K562 (cell line): ENCODE measurements at regions not wholly inside any gene's neighbourhood (a gene's known extent, or its start where the extent isn't known, plus 50 kb on each side); places are given as distances from the start of the nearest gene placed in this dataset.

ENCODE experiments used
- ATAC-seq: fragments of 200-7000 bp; cut with Tn5 transposase; 3 replicates; pipeline ENCODE4 v1.9.1; 2020; ENCODE audit warnings: moderate library complexity
- BruUV-seq: library from RNA; stranded (reverse); fragments of 400-500 nt; replicated peaks from 2 replicates; lab custom pipeline; 2021; lab: Mats Ljungman, UMichigan
- CTCF ChIA-PET: fragments of 300-600 bp; formaldehyde crosslinking; extraction: SDS; loops from one replicate; lab custom pipeline; 2021; ENCODE audit warnings: low intra/inter-chr PET ratio; lab: Yijun Ruan, JAX
- POLR2A ChIA-PET: fragments of 300-600, 350-650 bp; sonication (Branson Sonifier 250); formaldehyde crosslinking; extraction: SDS; loops from one replicate; lab custom pipeline; 2021; ENCODE audit warnings: antibody characterized with exemption, inconsistent platforms; lab: Yijun Ruan, JAX
- DNase-seq, 4 experiments: peaks; one replicate each; pipeline versions ENCODE4 v3.0.0 to v3.0.0-alpha.2; 2011 to 2018; ENCODE audit warnings: low spot score in 3 of 4, mixed read lengths in 3 of 4; ENCODE audit errors: extremely low read depth in 1 of 4
- FAIRE-seq: peaks from 2 replicates; lab custom pipeline; 2011; peaks lifted over from hg19 to GRCh38; lab: Jason Lieb, UNC
- H2AFZ ChIP-seq: 2 replicates; pipeline ENCODE4 v1.6.0; 2011; ENCODE audit warnings: low read depth, low read length, control low read depth, inconsistent platforms
- H3K27ac ChIP-seq: fragments of 200-600 bp; 3 replicates; pipeline ENCODE4 v1.8.0; 2011; ENCODE audit warnings: low read depth, mild to moderate bottlenecking, control low read depth, inconsistent platforms, low read length, moderate library complexity, mixed read lengths; ENCODE audit errors: extremely low read depth
- H3K27me3 ChIP-seq, 2 experiments: fragments of 300-600 bp in 1 of 2; 2 replicates in 1 of 2; 3 replicates in 1 of 2; pipeline versions ENCODE4 v1.6.0 to v1.8.0; 2011; ENCODE audit warnings: inconsistent platforms in 2 of 2, low read length in 2 of 2, mild to moderate bottlenecking in 1 of 2, mixed read lengths in 1 of 2, moderate library complexity in 1 of 2; ENCODE audit not compliant: control insufficient read depth in 2 of 2, insufficient read depth in 2 of 2
- H3K36me3 ChIP-seq: fragments of 300-600 bp; 3 replicates; pipeline ENCODE4 v1.8.0; 2011; ENCODE audit warnings: mild to moderate bottlenecking, low read length, inconsistent platforms; ENCODE audit not compliant: control insufficient read depth, insufficient read depth
- H3K4me1 ChIP-seq, 2 experiments: fragments of 200-600 bp in 1 of 2; replicated peaks in 1 of 2; 2 replicates in 1 of 2; 3 replicates in 1 of 2; pipeline versions ENCODE4 v1.5.1 to v1.8.0; 2011; ENCODE audit warnings: inconsistent platforms in 2 of 2, low read length in 2 of 2, mild to moderate bottlenecking in 1 of 2, mixed read lengths in 1 of 2, moderate library complexity in 1 of 2; ENCODE audit not compliant: control insufficient read depth in 2 of 2, insufficient read depth in 2 of 2
- H3K4me2 ChIP-seq: 2 replicates; pipeline ENCODE4 v1.6.1; 2011; ENCODE audit warnings: low read length, control low read depth, inconsistent platforms, mixed read lengths; ENCODE audit not compliant: insufficient read depth
- H3K4me3 ChIP-seq: fragments of 200-600 bp; sonication (generic), shearing (Covaris generic); 2 replicates; pipeline ENCODE4 v1.5.1; 2016; ENCODE audit warnings: control low read depth, inconsistent platforms
- H3K79me2 ChIP-seq: fragments of 200-600 bp; 3 replicates; pipeline ENCODE4 v1.8.0; 2011; ENCODE audit warnings: low read length, inconsistent platforms; ENCODE audit not compliant: control insufficient read depth, insufficient read depth
- H3K9ac ChIP-seq, 2 experiments: 2 replicates each; pipeline versions ENCODE4 v1.6.0 to v1.6.1; 2011; ENCODE audit warnings: low read depth in 2 of 2, low read length in 2 of 2, control low read depth in 1 of 2, inconsistent platforms in 1 of 2, mild to moderate bottlenecking in 1 of 2, mixed read lengths in 1 of 2; ENCODE audit not compliant: insufficient read depth in 1 of 2
- H3K9me1 ChIP-seq: one replicate; pipeline ENCODE4 v1.6.0; 2011; ENCODE audit warnings: inconsistent platforms, mild to moderate bottlenecking, low read length, moderate library complexity; ENCODE audit not compliant: control insufficient read depth, insufficient read depth
- H3K9me3 ChIP-seq: replicated peaks from 2 replicates; pipeline ENCODE4 v1.5.1; 2011; ENCODE audit warnings: low read depth, low read length, inconsistent platforms; ENCODE audit not compliant: control insufficient read depth, insufficient read depth
- H4K20me1 ChIP-seq: replicated peaks from 2 replicates; pipeline ENCODE4 v1.6.1; 2011; ENCODE audit warnings: low read length, inconsistent platforms, mixed read lengths; ENCODE audit not compliant: control insufficient read depth, insufficient read depth
- ARID1B ChIP-seq: fragments of 450-650 bp; IDR thresholded peaks from 2 replicates; pipeline ENCODE4 v1.6.1; 2016; ENCODE audit warnings: antibody characterized with exemption, mild to moderate bottlenecking, inconsistent platforms
- ARID3A ChIP-seq: IDR thresholded peaks from 2 replicates; pipeline ENCODE4 v1.6.1; 2012; ENCODE audit warnings: low read depth, low read length, improper control_type of control experiment, borderline replicate concordance
- CBFA2T3 ChIP-seq: fragments of 450-650 bp; IDR thresholded peaks from 2 replicates; pipeline ENCODE4 v1.6.1; 2017
- CCNT2 ChIP-seq: IDR thresholded peaks from 2 replicates; pipeline ENCODE4 v1.6.1; 2011; ENCODE audit warnings: borderline replicate concordance, low read depth, mild to moderate bottlenecking, moderate library complexity, mixed read lengths, low read length; ENCODE audit not compliant: insufficient read length; ENCODE audit errors: extremely low read depth
- COPS2 ChIP-seq: fragments of 450-650 bp; conservative IDR thresholded peaks from 2 replicates; pipeline ENCODE4 v1.6.1; 2016; ENCODE audit warnings: mild to moderate bottlenecking, moderate library complexity
- DPF2 ChIP-seq: fragments of 450-650 bp; IDR thresholded peaks from 2 replicates; pipeline ENCODE4 v1.6.1; 2016
- ESRRA ChIP-seq: fragments of 450-650 bp; IDR thresholded peaks from 2 replicates; pipeline ENCODE4 v1.6.1; 2014; ENCODE audit warnings: low read depth, mild to moderate bottlenecking, moderate library complexity, borderline replicate concordance
- FOS ChIP-seq: IDR thresholded peaks from 3 replicates; pipeline ENCODE4 v1.6.1; 2011; ENCODE audit not compliant: insufficient read length; ENCODE audit errors: extremely low read depth
- FOSL1 ChIP-seq: fragments of 200-800 bp; sonication (Bioruptor generic); conservative IDR thresholded peaks from 2 replicates; pipeline ENCODE4 v1.6.1; 2016; ENCODE audit warnings: missing genetic modification characterization, missing compliant biosample characterization
- FOXJ2 ChIP-seq: fragments of 200-800 bp; sonication (Bioruptor generic); IDR thresholded peaks from 2 replicates; pipeline ENCODE4 v1.6.1; 2016; ENCODE audit warnings: missing genetic modification characterization, missing compliant biosample characterization
- HCFC1 ChIP-seq: IDR thresholded peaks from 2 replicates; pipeline ENCODE4 v1.6.1; 2012; ENCODE audit warnings: low read depth, low read length, improper control_type of control experiment
- HDAC1 ChIP-seq, 2 experiments: fragments of 450-650 bp; IDR thresholded peaks; 2 replicates each; pipeline ENCODE4 v1.6.1; 2016 to 2017; ENCODE audit warnings: inconsistent platforms in 1 of 2, mild to moderate bottlenecking in 1 of 2, moderate library complexity in 1 of 2
- KDM1A ChIP-seq, 2 experiments: fragments of 450-650 bp; IDR thresholded peaks; 2 replicates each; pipeline ENCODE4 v1.6.1; 2016; ENCODE audit warnings: mild to moderate bottlenecking in 2 of 2
- MEF2A ChIP-seq: IDR thresholded peaks from 2 replicates; pipeline ENCODE4 v1.6.1; 2011; ENCODE audit warnings: low read depth, mild to moderate bottlenecking, low read length, moderate library complexity; ENCODE audit not compliant: control insufficient read depth
- NFYB ChIP-seq: IDR thresholded peaks from 2 replicates; pipeline ENCODE4 v1.6.1; 2011; ENCODE audit warnings: mild to moderate bottlenecking, moderate library complexity; ENCODE audit not compliant: insufficient read length; ENCODE audit errors: extremely low read depth
- PKNOX1 ChIP-seq: fragments of 450-650 bp; IDR thresholded peaks from 2 replicates; pipeline ENCODE4 v1.6.1; 2016
- RCOR1 ChIP-seq, 2 experiments: IDR thresholded peaks; 2 replicates each; pipeline ENCODE4 v1.6.1; 2012; ENCODE audit warnings: low read depth in 2 of 2, low read length in 2 of 2, borderline replicate concordance in 1 of 2, improper control_type of control experiment in 1 of 2
- TEAD1 ChIP-seq, 2 experiments: fragments of 450-650 bp in 1 of 2; sonication (generic) in 1 of 2; formaldehyde crosslinking; IDR thresholded peaks; 2 replicates each; pipeline versions ENCODE4 v1.4.0 to v1.8.0; 2020 to 2022; ENCODE audit warnings: mild to moderate bottlenecking in 2 of 2, missing genetic modification reagents in 1 of 2
- TEAD4 ChIP-seq, 2 experiments: sonication (generic) in 1 of 2; formaldehyde crosslinking in 1 of 2; IDR thresholded peaks; 2 replicates each; pipeline versions ENCODE4 v1.6.1 to v1.8.0; 2012 to 2022; ENCODE audit warnings: borderline replicate concordance in 1 of 2, inconsistent platforms in 1 of 2, low read length in 1 of 2, mild to moderate bottlenecking in 1 of 2, missing genetic modification reagents in 1 of 2
- ZFP1 ChIP-seq: fragments of 450-650 bp; formaldehyde crosslinking; IDR thresholded peaks from 2 replicates; pipeline ENCODE4 v1.4.0; 2020; ENCODE audit warnings: mild to moderate bottlenecking, mixed read lengths
- ZNF347 ChIP-seq: fragments of 450-650 bp; formaldehyde crosslinking; IDR thresholded peaks from 2 replicates; pipeline ENCODE4 v1.4.0; 2020; ENCODE audit warnings: low read depth, mild to moderate bottlenecking, moderate library complexity
- ZNF583 ChIP-seq: fragments of 250-450 bp; sonication (Bioruptor Pico); IDR thresholded peaks from 2 replicates; pipeline ENCODE4 v1.4.0; 2020
- WGBS: fragments of 100-300 bp; shearing (Covaris generic); methylation state at CpG from one replicate; pipeline ENCODE4 v1.1.6; 2016; ENCODE audit warnings: low coverage, mixed read lengths; ENCODE audit not compliant: insufficient coverage; ENCODE audit errors: missing lambda C conversion rate; 5-methylcytosine and 5-hydroxymethylcytosine counted together
- in situ Hi-C: fragments of 300-500 bp; cut with MboI; formaldehyde crosslinking; loops from 4 replicates; pipeline ENCODE4 v1.15.0; 2018; ENCODE audit warnings: inconsistent platforms, mixed read lengths
- intact Hi-C: fragments of 100-400 bp; cut with micrococcal nuclease; formaldehyde crosslinking; loops from 2 replicates; pipeline ENCODE4 v1.14.2; 2022

GRCh38 chr4:138897811-138898226 is 117.8 kb upstream of the NOCT start:
- FAIRE-seq: no peak
- Histone ChIP-seq H3K27me3 (no peaks in the 10 kb centered on the region), H3K27ac (no peak overlapping the region), H3K9ac (no peak overlapping the region), H3K79me2 (no peaks in the 10 kb centered on the region), H3K36me3 (no peaks in the 10 kb centered on the region), H3K9me3 (no peaks in the 10 kb centered on the region), H3K4me2 (no peak overlapping the region; the same call in 1 of the 2 replicates), H3K4me3 (no peak overlapping the region), H3K9me1 (no peaks in the 10 kb centered on the region), H4K20me1 (no peaks in the 10 kb centered on the region), H3K4me1 (peaks cover 0 to 10% of the 10 kb centered on the region in 2 experiments; a peak in 2 of 5 replicates), H2AFZ (no peak overlapping the region)
- peak in 3 of 4 experiments; percentile 18 to 38 (median 29) for DNase-seq
- in situ Hi-C loops: no loop called here
- BruUV-seq: no TSS peak
- POLR2A ChIA-PET: interaction anchor here (1.2 to 1.8 kb wide), 3 partner anchors 11 to 18 kb away, joined by 3 to 8 read pairs (median 7); no protein-coding TSS in a partner anchor
- WGBS: 0% methylated on average over 2 of the region's 2 CpGs
- peak; percentile 34; the same call in 2 of the 3 replicates for ATAC-seq
- CTCF ChIA-PET: no interaction called here
- intact Hi-C loops: no loop called here
- TF ChIP-seq HCFC1 (no peak), TEAD1 (CRISPR knock-in tag; IDR thresholded peaks at IDR 0.05) (peak in 1 of 2 experiments; percentile 27; a peak in 1 of 4 replicates), ZFP1 (CRISPR knock-in tag) (no peak), ESRRA (peak; percentile 63; the same call in 1 of the 2 replicates), CCNT2 (peak; percentile 7), KDM1A (IDR thresholded peaks at IDR 0.05) (peak; percentile 60 to 74), ARID3A (0 out of 2 replicates have a peak, but pooled peaks have one; percentile 52), ARID1B (peak; percentile 60), FOXJ2 (tag) (peak; percentile 83), HDAC1 (IDR thresholded peaks at IDR 0.05) (peak in 1 of 2 experiments; percentile 28; a peak in 1 of 4 replicates), FOSL1 (tag) (peak; percentile 93), PKNOX1 (peak; percentile 51; the same call in 1 of the 2 replicates), FOS (peak; percentile 11), NFYB (peak; percentile 15), ZNF347 (no peak), MEF2A (peak; percentile 79), RCOR1 (IDR thresholded peaks at IDR 0.05; ENCODE audit: borderline replicate concordance in 1 of 2, low read depth in 2 of 2, low read length in 2 of 2) (peak in 1 of 2 experiments; percentile 92; a peak in 2 of 4 replicates), CBFA2T3 (peak; percentile 54; the same call in 1 of the 2 replicates), TEAD4 (IDR thresholded peaks at IDR 0.05; ENCODE audit: low read length) (peak; percentile 57; the same call in 1 of the 2 replicates), TEAD4 (CRISPR knock-in tag; IDR thresholded peaks at IDR 0.05; ENCODE audit: borderline replicate concordance) (no peak), COPS2 (no peak), ZNF583 (CRISPR knock-in tag) (no peak), DPF2 (peak; percentile 60; the same call in 1 of the 2 replicates)
